ENCODE measurements at regions not wholly inside any gene's neighbourhood (a gene's known extent, or its start where the extent isn't known, plus 50 kb on each side); places are given as distances from the start of the nearest gene placed in this dataset.

DNA sequence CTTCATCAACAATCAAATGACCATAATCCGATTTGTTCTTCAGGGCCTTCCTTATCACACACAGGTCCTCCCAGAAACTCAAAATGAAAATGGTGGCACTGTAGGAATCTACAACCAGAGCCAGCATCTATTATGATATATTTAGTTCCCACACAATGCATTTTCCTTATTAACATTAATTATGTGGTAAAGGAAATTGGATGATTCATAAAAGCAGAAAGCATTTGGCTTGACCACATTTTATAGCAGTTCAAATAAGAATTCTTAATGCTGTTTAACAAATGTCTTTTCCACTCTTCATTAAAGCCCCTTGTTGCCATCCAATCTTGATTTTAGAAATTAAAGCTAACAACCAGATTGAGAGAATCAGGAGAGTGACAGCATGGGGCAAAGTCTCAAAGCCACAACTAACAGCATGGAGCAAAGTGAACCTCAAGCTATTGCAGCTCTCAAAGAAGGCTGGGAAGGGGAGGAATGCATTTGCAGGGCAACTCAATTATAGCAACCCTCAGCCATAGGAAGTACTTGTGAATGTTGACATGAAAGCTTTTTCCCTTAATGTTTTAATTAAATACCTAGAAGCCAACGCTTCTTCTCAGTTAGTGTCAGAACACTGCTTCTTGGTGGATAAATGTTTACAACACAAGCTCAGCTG lies 549.1 kb downstream of the NXPH1 start:
- H3K27ac ChIP-seq = no peak overlapping the region
- H3K4me3 ChIP-seq = no peak overlapping the region
- H3K9me3 ChIP-seq = no peaks in the 10 kb centered on the region
- no peaks in the 10 kb centered on the region for H3K4me1 ChIP-seq (ENCODE audit: insufficient read depth)
- no peaks in the 10 kb centered on the region for H3K36me3 ChIP-seq
- no peak for DNase-seq
- no peak for TF ChIP-seq EP300 (IDR thresholded peaks at IDR 0.05)
- TF ChIP-seq CTCF (IDR thresholded peaks at IDR 0.05) = no peak
- TF ChIP-seq POLR2A (IDR thresholded peaks at IDR 0.05) = no peak
- no peaks in the 10 kb centered on the region for H3K27me3 ChIP-seq
- intact Hi-C loops (cut with DNase I) = no loop called here
- WGBS, 3 donors = 78 to 86% (median 85%) methylated on average over 2 of the region's 2 CpGs

- H3K4me3 ChIP-seq = no peak overlapping the region
- no peak overlapping the region for H3K27ac ChIP-seq
- TF ChIP-seq CTCF (IDR thresholded peaks at IDR 0.05) = no peak
- no peak for TF ChIP-seq POLR2A (IDR thresholded peaks at IDR 0.05)
- TF ChIP-seq EP300 (IDR thresholded peaks at IDR 0.05) = no peak
- DNase-seq = no peak
- H3K27me3 ChIP-seq = no peaks in the 10 kb centered on the region
- H3K4me1 ChIP-seq (ENCODE audit: insufficient read depth) = no peaks in the 10 kb centered on the region
- WGBS, 3 donors = 30 to 35% (median 34%) methylated on average over 3 of the region's 3 CpGs
- no peaks in the 10 kb centered on the region for H3K36me3 ChIP-seq
- intact Hi-C loops (cut with DNase I) = no loop called here
- no peaks in the 10 kb centered on the region for H3K9me3 ChIP-seq
These were observed 551.8 kb downstream of the NXPH1 start for GRCh38 chr7:8985255-8985654.

DNA sequence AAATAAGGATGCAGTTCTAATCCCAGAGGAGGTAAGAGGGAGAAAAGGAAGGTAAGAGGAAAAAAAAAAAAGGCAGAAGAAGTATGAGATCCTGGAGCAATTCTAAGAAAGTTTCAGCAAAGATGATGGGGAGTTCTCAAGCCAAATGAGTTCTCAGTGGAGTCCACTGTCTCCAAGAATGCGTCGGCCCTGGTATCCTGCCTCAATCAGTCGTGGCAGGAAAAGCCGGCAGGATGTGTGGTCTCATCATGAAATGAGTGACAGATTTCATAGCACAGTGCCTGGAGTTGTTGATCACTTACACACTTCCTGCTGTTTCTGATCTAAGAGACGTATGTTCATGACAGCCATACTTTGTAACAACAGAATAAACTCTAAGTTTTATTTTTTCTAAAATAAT lies 554.9 kb downstream of the NXPH1 start:
- Histone ChIP-seq H3K27ac (no peak overlapping the region), H3K36me3 (no peaks in the 10 kb centered on the region), H3K9me3 (no peaks in the 10 kb centered on the region), H3K27me3 (no peaks in the 10 kb centered on the region), H3K4me1 (ENCODE audit: insufficient read depth) (no peaks in the 10 kb centered on the region), H3K4me3 (no peak overlapping the region)
- no peak for TF ChIP-seq EP300 (IDR thresholded peaks at IDR 0.05)
- no peak for TF ChIP-seq POLR2A (IDR thresholded peaks at IDR 0.05)
- TF ChIP-seq CTCF (IDR thresholded peaks at IDR 0.05) = no peak
- DNase-seq = no peak
- WGBS, 3 donors = 72 to 80% (median 75%) methylated on average over 5 of the region's 5 CpGs
- intact Hi-C loops (cut with DNase I) = no loop called here

GRCh38 chr7:8991159-8991558 lies 557.8 kb downstream of the NXPH1 start:
- no peaks in the 10 kb centered on the region for H3K4me1 ChIP-seq (ENCODE audit: insufficient read depth)
- intact Hi-C loops (cut with DNase I) = no loop called here

More at GRCh38 chr7:8991159-8991558, 557.8 kb downstream of the NXPH1 start:
- H3K9me3 ChIP-seq = no peaks in the 10 kb centered on the region
- no peak overlapping the region for H3K27ac ChIP-seq
- 66 to 89% (median 72%) methylated on average over 2 of the region's 2 CpGs for WGBS, 3 donors
- H3K27me3 ChIP-seq = no peaks in the 10 kb centered on the region
- no peak for DNase-seq
- no peak for TF ChIP-seq CTCF (IDR thresholded peaks at IDR 0.05)
- no peak for TF ChIP-seq EP300 (IDR thresholded peaks at IDR 0.05)
- no peak for TF ChIP-seq POLR2A (IDR thresholded peaks at IDR 0.05)
- no peaks in the 10 kb centered on the region for H3K36me3 ChIP-seq
- no peak overlapping the region for H3K4me3 ChIP-seq
